K562 (cell line): ENCODE measurements at regions not wholly inside any gene's neighbourhood (a gene's known extent, or its start where the extent isn't known, plus 50 kb on each side); places are given as distances from the start of the nearest gene placed in this dataset.

Source experiments
- FOXA3 ChIP-seq, 2 experiments: fragments of 450-650 bp in 1 of 2; sonication (generic) in 1 of 2; formaldehyde crosslinking; IDR thresholded peaks in 1 of 2; conservative IDR thresholded peaks in 1 of 2; 2 replicates each; pipeline versions ENCODE4 v1.4.0 to v1.8.0; 2020 to 2022; ENCODE audit warnings: mild to moderate bottlenecking in 2 of 2, missing genetic modification reagents in 1 of 2
- HOXB6 ChIP-seq: fragments of 250-450 bp; sonication (Bioruptor Pico); IDR thresholded peaks from 2 replicates; pipeline ENCODE4 v1.5.1; 2022; ENCODE audit warnings: mild to moderate bottlenecking, borderline replicate concordance
- NR2F6 ChIP-seq: fragments of 450-650 bp; formaldehyde crosslinking; IDR thresholded peaks from 2 replicates; pipeline ENCODE4 v1.4.0; 2020; ENCODE audit warnings: mild to moderate bottlenecking
- OTX1 ChIP-seq: fragments of 450-650 bp; formaldehyde crosslinking; IDR thresholded peaks from 2 replicates; pipeline ENCODE4 v1.4.0; 2022; ENCODE audit warnings: mild to moderate bottlenecking
- SAFB2 ChIP-seq: fragments of 200-400 bp; formaldehyde crosslinking; IDR thresholded peaks from 2 replicates; pipeline ENCODE4 v1.6.1; 2018; ENCODE audit warnings: borderline replicate concordance, low read length, low read depth, moderate library complexity; ENCODE audit not compliant: severe bottlenecking
- SMAD4 ChIP-seq: fragments of 250-450 bp; sonication (Bioruptor Pico); conservative IDR thresholded peaks from 2 replicates; pipeline ENCODE4 v1.8.0; 2021; ENCODE audit warnings: inconsistent platforms, mild to moderate bottlenecking, moderate library complexity
- SUPT5H ChIP-seq: fragments of 450-650 bp; IDR thresholded peaks from 2 replicates; pipeline ENCODE4 v1.6.1; 2016
- XRCC4 ChIP-seq: IDR thresholded peaks from one replicate; pipeline ENCODE4 v1.6.1; 2011; ENCODE audit not compliant: insufficient read depth, insufficient read length; ENCODE audit errors: extremely low read depth
- ZFPM2 ChIP-seq: fragments of 250-450 bp; sonication (Bioruptor Pico); IDR thresholded peaks from 2 replicates; pipeline ENCODE4 v1.5.1; 2022; ENCODE audit warnings: mild to moderate bottlenecking
- ZNF41 ChIP-seq: fragments of 250-450 bp; sonication (Bioruptor Pico); conservative IDR thresholded peaks from 2 replicates; pipeline ENCODE4 v1.4.0; 2020; ENCODE audit warnings: mild to moderate bottlenecking
- TF ChIP-seq, protein P1 (sequence below): IDR thresholded peaks from 2 replicates; pipeline ENCODE4 v1.6.1; 2014; ENCODE audit warnings: antibody characterized with exemption
- TF ChIP-seq, protein P2 (sequence below): fragments of 250-450 bp; sonication (Bioruptor Pico); IDR thresholded peaks from 2 replicates; pipeline ENCODE4 v1.4.0; 2020; ENCODE audit warnings: mild to moderate bottlenecking
- TF ChIP-seq, protein P3 (sequence below), 3 experiments: fragments of 200-800 bp in 1 of 3; fragments of 250-450 bp in 1 of 3; fragments of 450-650 bp in 1 of 3; sonication (Bioruptor Pico) in 1 of 3; sonication (Bioruptor generic) in 1 of 3; formaldehyde crosslinking in 1 of 3; IDR thresholded peaks; 2 replicates each; pipeline versions ENCODE4 v1.6.1 to v1.8.0; 2016 to 2022; ENCODE audit warnings: mild to moderate bottlenecking in 2 of 3, missing genetic modification characterization in 2 of 3, missing compliant biosample characterization in 1 of 3, moderate library complexity in 1 of 3
- TF ChIP-seq, protein P4 (sequence below): sonication (generic); formaldehyde crosslinking; IDR thresholded peaks from 2 replicates; pipeline ENCODE4 v1.8.0; 2022; ENCODE audit warnings: mild to moderate bottlenecking, missing genetic modification reagents
- TF ChIP-seq, protein P5 (sequence below): fragments of 250-450 bp; sonication (Bioruptor Pico); IDR thresholded peaks from 2 replicates; pipeline ENCODE4 v1.5.1; 2021; ENCODE audit warnings: mild to moderate bottlenecking
- TF ChIP-seq, protein P6 (sequence below): sonication (generic); formaldehyde crosslinking; IDR thresholded peaks from 2 replicates; pipeline ENCODE4 v1.8.0; 2023; ENCODE audit warnings: mild to moderate bottlenecking, missing genetic modification reagents

DNA sequence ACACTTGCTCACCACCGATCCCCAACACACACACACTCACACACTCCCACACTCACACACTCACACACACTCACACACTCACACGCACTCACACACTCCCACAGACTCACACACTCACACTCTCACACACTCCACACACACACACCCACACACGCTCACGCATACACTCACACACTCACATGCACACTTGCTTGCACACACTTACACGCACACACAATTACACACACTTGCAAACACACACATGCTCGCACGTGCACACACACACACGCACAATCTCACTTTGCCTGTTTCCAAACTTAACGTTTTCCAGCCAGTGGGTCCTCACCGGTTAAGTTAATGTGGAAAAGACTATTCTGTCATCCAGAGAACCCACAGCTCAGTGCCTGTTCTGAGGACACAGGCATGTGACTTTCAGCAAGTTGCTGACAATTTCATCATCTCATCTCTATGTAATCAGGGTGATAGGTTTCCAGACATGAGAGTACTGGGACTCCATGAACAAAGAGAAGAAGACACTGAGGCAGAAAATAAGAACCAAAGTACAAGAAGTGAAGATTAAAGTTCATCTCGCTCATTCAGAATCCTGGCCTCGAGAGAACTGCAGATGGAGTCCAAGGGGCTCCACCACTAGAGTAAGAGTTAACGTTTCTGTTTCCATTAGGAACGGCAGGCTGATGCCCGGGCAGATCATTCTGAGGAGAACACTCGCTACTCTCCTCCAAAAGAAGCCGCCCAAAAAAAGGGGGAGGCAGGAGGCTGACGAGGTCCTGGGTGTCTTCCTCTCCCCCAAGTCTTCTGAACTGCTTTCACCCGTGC, 153.2 kb upstream of the FRG1 start (continued):
- TF ChIP-seq, protein P1, sequence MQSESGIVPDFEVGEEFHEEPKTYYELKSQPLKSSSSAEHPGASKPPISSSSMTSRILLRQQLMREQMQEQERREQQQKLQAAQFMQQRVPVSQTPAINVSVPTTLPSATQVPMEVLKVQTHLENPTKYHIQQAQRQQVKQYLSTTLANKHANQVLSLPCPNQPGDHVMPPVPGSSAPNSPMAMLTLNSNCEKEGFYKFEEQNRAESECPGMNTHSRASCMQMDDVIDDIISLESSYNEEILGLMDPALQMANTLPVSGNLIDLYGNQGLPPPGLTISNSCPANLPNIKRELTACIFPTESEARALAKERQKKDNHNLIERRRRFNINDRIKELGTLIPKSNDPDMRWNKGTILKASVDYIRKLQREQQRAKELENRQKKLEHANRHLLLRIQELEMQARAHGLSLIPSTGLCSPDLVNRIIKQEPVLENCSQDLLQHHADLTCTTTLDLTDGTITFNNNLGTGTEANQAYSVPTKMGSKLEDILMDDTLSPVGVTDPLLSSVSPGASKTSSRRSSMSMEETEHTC = peak; percentile 21; the same call in 1 of the 2 replicates
- TF ChIP-seq SAFB2 (no peak), FOXA3 (CRISPR knock-in tag; conservative IDR thresholded peaks at IDR 0.05 in 1 of 2, IDR thresholded peaks at IDR 0.05 in 1 of 2) (0 out of 4 replicates have a peak, but pooled peaks of 1 of the 2 experiments have one; percentile 8), SUPT5H (no peak), ZNF41 (peak; percentile 6; the same call in 1 of the 2 replicates), ZFPM2 (CRISPR knock-in tag) (no peak), SMAD4 (CRISPR knock-in tag) (peak; percentile 49; the same call in 1 of the 2 replicates), NR2F6 (CRISPR knock-in tag) (no peak), OTX1 (CRISPR knock-in tag) (peak; percentile 97), XRCC4 (no peak), HOXB6 (CRISPR knock-in tag) (no peak)
- TF ChIP-seq, protein P2, sequence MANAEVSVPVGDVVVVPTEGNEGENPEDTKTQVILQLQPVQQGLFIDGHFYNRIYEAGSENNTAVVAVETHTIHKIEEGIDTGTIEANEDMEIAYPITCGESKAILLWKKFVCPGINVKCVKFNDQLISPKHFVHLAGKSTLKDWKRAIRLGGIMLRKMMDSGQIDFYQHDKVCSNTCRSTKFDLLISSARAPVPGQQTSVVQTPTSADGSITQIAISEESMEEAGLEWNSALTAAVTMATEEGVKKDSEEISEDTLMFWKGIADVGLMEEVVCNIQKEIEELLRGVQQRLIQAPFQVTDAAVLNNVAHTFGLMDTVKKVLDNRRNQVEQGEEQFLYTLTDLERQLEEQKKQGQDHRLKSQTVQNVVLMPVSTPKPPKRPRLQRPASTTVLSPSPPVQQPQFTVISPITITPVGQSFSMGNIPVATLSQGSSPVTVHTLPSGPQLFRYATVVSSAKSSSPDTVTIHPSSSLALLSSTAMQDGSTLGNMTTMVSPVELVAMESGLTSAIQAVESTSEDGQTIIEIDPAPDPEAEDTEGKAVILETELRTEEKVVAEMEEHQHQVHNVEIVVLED (CRISPR knock-in tag) = peak; percentile 40; the same call in 1 of the 2 replicates
- TF ChIP-seq, protein P3, sequence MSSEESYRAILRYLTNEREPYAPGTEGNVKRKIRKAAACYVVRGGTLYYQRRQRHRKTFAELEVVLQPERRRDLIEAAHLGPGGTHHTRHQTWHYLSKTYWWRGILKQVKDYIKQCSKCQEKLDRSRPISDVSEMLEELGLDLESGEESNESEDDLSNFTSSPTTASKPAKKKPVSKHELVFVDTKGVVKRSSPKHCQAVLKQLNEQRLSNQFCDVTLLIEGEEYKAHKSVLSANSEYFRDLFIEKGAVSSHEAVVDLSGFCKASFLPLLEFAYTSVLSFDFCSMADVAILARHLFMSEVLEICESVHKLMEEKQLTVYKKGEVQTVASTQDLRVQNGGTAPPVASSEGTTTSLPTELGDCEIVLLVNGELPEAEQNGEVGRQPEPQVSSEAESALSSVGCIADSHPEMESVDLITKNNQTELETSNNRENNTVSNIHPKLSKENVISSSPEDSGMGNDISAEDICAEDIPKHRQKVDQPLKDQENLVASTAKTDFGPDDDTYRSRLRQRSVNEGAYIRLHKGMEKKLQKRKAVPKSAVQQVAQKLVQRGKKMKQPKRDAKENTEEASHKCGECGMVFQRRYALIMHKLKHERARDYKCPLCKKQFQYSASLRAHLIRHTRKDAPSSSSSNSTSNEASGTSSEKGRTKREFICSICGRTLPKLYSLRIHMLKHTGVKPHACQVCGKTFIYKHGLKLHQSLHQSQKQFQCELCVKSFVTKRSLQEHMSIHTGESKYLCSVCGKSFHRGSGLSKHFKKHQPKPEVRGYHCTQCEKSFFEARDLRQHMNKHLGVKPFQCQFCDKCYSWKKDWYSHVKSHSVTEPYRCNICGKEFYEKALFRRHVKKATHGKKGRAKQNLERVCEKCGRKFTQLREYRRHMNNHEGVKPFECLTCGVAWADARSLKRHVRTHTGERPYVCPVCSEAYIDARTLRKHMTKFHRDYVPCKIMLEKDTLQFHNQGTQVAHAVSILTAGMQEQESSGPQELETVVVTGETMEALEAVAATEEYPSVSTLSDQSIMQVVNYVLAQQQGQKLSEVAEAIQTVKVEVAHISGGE (CRISPR knock-in tag; IDR thresholded peaks at IDR 0.05) = no peak
- TF ChIP-seq, protein P4, sequence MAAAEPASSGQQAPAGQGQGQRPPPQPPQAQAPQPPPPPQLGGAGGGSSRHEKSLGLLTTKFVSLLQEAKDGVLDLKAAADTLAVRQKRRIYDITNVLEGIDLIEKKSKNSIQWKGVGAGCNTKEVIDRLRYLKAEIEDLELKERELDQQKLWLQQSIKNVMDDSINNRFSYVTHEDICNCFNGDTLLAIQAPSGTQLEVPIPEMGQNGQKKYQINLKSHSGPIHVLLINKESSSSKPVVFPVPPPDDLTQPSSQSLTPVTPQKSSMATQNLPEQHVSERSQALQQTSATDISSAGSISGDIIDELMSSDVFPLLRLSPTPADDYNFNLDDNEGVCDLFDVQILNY (CRISPR knock-in tag) = no peak
- TF ChIP-seq, protein P5, sequence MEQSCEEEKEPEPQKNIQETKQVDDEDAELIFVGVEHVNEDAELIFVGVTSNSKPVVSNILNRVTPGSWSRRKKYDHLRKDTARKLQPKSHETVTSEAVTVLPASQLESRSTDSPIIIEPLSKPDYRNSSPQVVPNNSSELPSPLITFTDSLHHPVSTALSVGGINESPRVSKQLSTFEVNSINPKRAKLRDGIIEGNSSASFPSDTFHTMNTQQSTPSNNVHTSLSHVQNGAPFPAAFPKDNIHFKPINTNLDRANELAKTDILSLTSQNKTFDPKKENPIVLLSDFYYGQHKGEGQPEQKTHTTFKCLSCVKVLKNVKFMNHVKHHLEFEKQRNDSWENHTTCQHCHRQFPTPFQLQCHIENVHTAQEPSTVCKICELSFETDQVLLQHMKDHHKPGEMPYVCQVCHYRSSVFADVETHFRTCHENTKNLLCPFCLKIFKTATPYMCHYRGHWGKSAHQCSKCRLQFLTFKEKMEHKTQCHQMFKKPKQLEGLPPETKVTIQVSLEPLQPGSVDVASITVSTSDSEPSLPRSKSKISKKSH (CRISPR knock-in tag) = no peak
- TF ChIP-seq, protein P6, sequence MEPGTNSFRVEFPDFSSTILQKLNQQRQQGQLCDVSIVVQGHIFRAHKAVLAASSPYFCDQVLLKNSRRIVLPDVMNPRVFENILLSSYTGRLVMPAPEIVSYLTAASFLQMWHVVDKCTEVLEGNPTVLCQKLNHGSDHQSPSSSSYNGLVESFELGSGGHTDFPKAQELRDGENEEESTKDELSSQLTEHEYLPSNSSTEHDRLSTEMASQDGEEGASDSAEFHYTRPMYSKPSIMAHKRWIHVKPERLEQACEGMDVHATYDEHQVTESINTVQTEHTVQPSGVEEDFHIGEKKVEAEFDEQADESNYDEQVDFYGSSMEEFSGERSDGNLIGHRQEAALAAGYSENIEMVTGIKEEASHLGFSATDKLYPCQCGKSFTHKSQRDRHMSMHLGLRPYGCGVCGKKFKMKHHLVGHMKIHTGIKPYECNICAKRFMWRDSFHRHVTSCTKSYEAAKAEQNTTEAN = peak; percentile 94
